Lung (tissue), 11 donors: ENCODE measurements at regions not wholly inside any gene's neighbourhood (a gene's known extent, or its start where the extent isn't known, plus 50 kb on each side); places are given as distances from the start of the nearest gene placed in this dataset.
A peak's percentile ranks its signal among the peaks of the same experiment; 100 is the strongest.

Experiments
- ATAC-seq: fragments of 200-7000 bp; cut with Tn5 transposase; one replicate; pipeline ENCODE4 v1.9.1; 2020; ENCODE audit warnings: moderate number of reproducible peaks; ENCODE audit not compliant: insufficient read depth, low FRiP score
- DNase-seq, 3 donors: peaks; one replicate each; pipeline ENCODE4 v3.0.0-alpha.2; 2013 to 2017
- H3K27ac ChIP-seq, 2 donors: one replicate each; pipeline ENCODE4 v1.5.1; 2013; ENCODE audit warnings: mild to moderate bottlenecking in 2 of 2, moderate library complexity in 2 of 2, control low read depth in 1 of 2, inconsistent platforms in 1 of 2, low read depth in 1 of 2, low read length in 1 of 2
- H3K27me3 ChIP-seq, 3 donors: one replicate each; pipeline ENCODE4 v1.5.1; 2013; ENCODE audit warnings: low read length in 2 of 3; ENCODE audit not compliant: control insufficient read depth in 3 of 3, insufficient read depth in 3 of 3
- H3K36me3 ChIP-seq, 4 donors: one replicate each; pipeline ENCODE4 v1.5.1; 2013; ENCODE audit warnings: low read length in 4 of 4, mild to moderate bottlenecking in 1 of 4, moderate library complexity in 1 of 4; ENCODE audit not compliant: control insufficient read depth in 4 of 4, insufficient read depth in 4 of 4
- H3K4me1 ChIP-seq, 5 donors: one replicate each; pipeline ENCODE4 v1.5.1; 2013; ENCODE audit warnings: low read length in 5 of 5, mild to moderate bottlenecking in 2 of 5, moderate library complexity in 1 of 5; ENCODE audit not compliant: control insufficient read depth in 5 of 5, insufficient read depth in 5 of 5
- H3K4me3 ChIP-seq: one replicate; pipeline ENCODE4 v1.5.1; 2013; ENCODE audit warnings: mild to moderate bottlenecking, control low read depth, moderate library complexity
- H3K9ac ChIP-seq, 2 donors: one replicate each; pipeline ENCODE4 v1.5.1; 2013; ENCODE audit warnings: low read length in 2 of 2, control low read depth in 1 of 2; ENCODE audit not compliant: insufficient read depth in 1 of 2
- H3K9me3 ChIP-seq, 4 donors: one replicate each; pipeline ENCODE4 v1.5.1; 2013; ENCODE audit warnings: low read length in 3 of 4, mild to moderate bottlenecking in 1 of 4, moderate library complexity in 1 of 4; ENCODE audit not compliant: control insufficient read depth in 4 of 4, insufficient read depth in 3 of 4
- CTCF ChIP-seq: IDR thresholded peaks from 2 replicates; pipeline ENCODE4 v1.5.1; 2012; ENCODE audit warnings: mild to moderate bottlenecking; ENCODE audit errors: control extremely low read depth, extremely low read depth
- WGBS, 2 donors: extraction: QIAGEN DNeasy Blood & Tissue Kit; methylation state at CpG; one replicate each; pipeline ENCODE4 v1.1.7; 2013; 5-methylcytosine and 5-hydroxymethylcytosine counted together
- donor health status: control.
- donor health status: control.
- donor health status: Bipolar disorder and iron deficiency.
- donor health status: healthy.
- donor health status: DM: yes; HTN: yes; CAD: no.

GRCh38 chr13:100733261-100733660, 58.7 kb upstream of the TMTC4 start:
- Histone ChIP-seq H3K36me3 (no peaks in the 10 kb centered on the region), H3K9ac (no peak overlapping the region), H3K4me3 (no peak overlapping the region), H3K27ac (no peak overlapping the region), H3K9me3 (peaks cover 0 to 1% (median 0%) of the 10 kb centered on the region in 4 donors), H3K27me3 (no peaks in the 10 kb centered on the region), H3K4me1 (no peaks in the 10 kb centered on the region)
- ATAC-seq, result no peak
- WGBS, 2 donors, result 93 to 94% methylated on average over 3 of the region's 3 CpGs
- no peak for DNase-seq
- TF ChIP-seq CTCF, result no peak

GRCh38 chr13:100728201-100728600, 53.6 kb upstream of the TMTC4 start:
- Histone ChIP-seq H3K9me3 (peaks cover 0 to 5% (median 2%) of the 10 kb centered on the region in 4 donors), H3K4me1 (no peaks in the 10 kb centered on the region), H3K9ac (no peak overlapping the region), H3K36me3 (no peaks in the 10 kb centered on the region), H3K4me3 (no peak overlapping the region), H3K27me3 (peaks cover 0 to 2% (median 0%) of the 10 kb centered on the region in 3 donors), H3K27ac (no peak overlapping the region)
- DNase-seq (no peak), ATAC-seq (no peak)
- 87 to 88% methylated on average over 5 of the region's 5 CpGs for WGBS, 2 donors
- TF ChIP-seq CTCF, result no peak

- H3K4me3 ChIP-seq, result no peak overlapping the region
- WGBS, 2 donors, result 70 to 79% methylated on average over 6 of the region's 6 CpGs
- DNase-seq (no peak), ATAC-seq (no peak)
- H3K9me3 ChIP-seq, result peaks cover 0 to 5% (median 2%) of the 10 kb centered on the region in 4 donors
- peaks cover 0 to 4% (median 0%) of the 10 kb centered on the region in 5 donors for H3K4me1 ChIP-seq
- H3K27me3 ChIP-seq, result peaks cover 0 to 2% (median 0%) of the 10 kb centered on the region in 3 donors
- no peak for TF ChIP-seq CTCF
- no peak overlapping the region for H3K27ac ChIP-seq
- no peak overlapping the region for H3K9ac ChIP-seq
- no peaks in the 10 kb centered on the region for H3K36me3 ChIP-seq
Observed at GRCh38 chr13:100725472-100725871, 50.9 kb upstream of the TMTC4 start.

GRCh38 chr13:100724568-100724967, 50.0 kb upstream of the TMTC4 start:
- H3K27me3 ChIP-seq, result peaks cover 0 to 2% (median 0%) of the 10 kb centered on the region in 3 donors
- ATAC-seq (no peak), DNase-seq (peak in 1 of 3 donors; percentile 26)
- TF ChIP-seq CTCF, result no peak
- no peak overlapping the region for H3K9ac ChIP-seq
- H3K4me1 ChIP-seq, result peaks cover 0 to 4% (median 0%) of the 10 kb centered on the region in 5 donors
- WGBS, 2 donors, result 73 to 81% methylated on average over 4 of the region's 4 CpGs
- no peak overlapping the region for H3K4me3 ChIP-seq
- H3K36me3 ChIP-seq, result no peaks in the 10 kb centered on the region
- H3K27ac ChIP-seq, result no peak overlapping the region
- H3K9me3 ChIP-seq, result peaks cover 0 to 7% (median 2%) of the 10 kb centered on the region in 4 donors
